CD1c-positive myeloid dendritic cell (primary cell): ENCODE measurements at regions not wholly inside any gene's neighbourhood (a gene's known extent, or its start where the extent isn't known, plus 50 kb on each side); places are given as distances from the start of the nearest gene placed in this dataset.
A peak's percentile ranks its signal among the peaks of the same experiment; 100 is the strongest.

ENCODE experiments used
- DNase-seq: peaks from one replicate; pipeline ENCODE4 v3.0.0-alpha.2; 2016; ENCODE audit errors: extremely low spot score

- DNase-seq, result no peak
These were observed 134.7 kb upstream of the AKR1E2 start for GRCh38 chr10:4691301-4691700.

GRCh38 chr10:4688601-4689000, 137.4 kb upstream of the AKR1E2 start:
- peak; percentile 45 for DNase-seq

- DNase-seq, result no peak
These were observed 137.8 kb upstream of the AKR1E2 start for GRCh38 chr10:4688168-4688567.

GRCh38 chr10:4687397-4687796, 138.6 kb upstream of the AKR1E2 start:
- DNase-seq, result no peak

- DNase-seq, result no peak
These were observed 139.4 kb upstream of the AKR1E2 start for GRCh38 chr10:4686644-4686996.

GRCh38 chr10:4685904-4686643, 139.9 kb upstream of the AKR1E2 start:
- DNase-seq, result no peak

GRCh38 chr10:4685491-4685890, 140.5 kb upstream of the AKR1E2 start:
- DNase-seq, result peak; percentile 6

GRCh38 chr10:4684434-4684833, 141.6 kb upstream of the AKR1E2 start:
- no peak for DNase-seq

GRCh38 chr10:4683838-4684237, 142.2 kb upstream of the AKR1E2 start:
- no peak for DNase-seq

GRCh38 chr10:4683137-4683536, 142.9 kb upstream of the AKR1E2 start:
- DNase-seq, result no peak

- DNase-seq, result no peak
These were observed 146.9 kb upstream of the AKR1E2 start for GRCh38 chr10:4678951-4679671.

GRCh38 chr10:4678023-4678950, 147.7 kb upstream of the AKR1E2 start:
- no peak for DNase-seq

GRCh38 chr10:4677296-4678021, 148.5 kb upstream of the AKR1E2 start:
- DNase-seq, result no peak

GRCh38 chr10:4676566-4676965, 149.4 kb upstream of the AKR1E2 start:
- DNase-seq, result no peak

GRCh38 chr10:4675808-4676207, 150.2 kb upstream of the AKR1E2 start:
- no peak for DNase-seq

GRCh38 chr10:4673279-4674040, 152.5 kb upstream of the AKR1E2 start:
- DNase-seq, result no peak

GRCh38 chr10:4672201-4672600, 153.8 kb upstream of the AKR1E2 start:
- no peak for DNase-seq

- DNase-seq, result no peak
These were observed 154.4 kb upstream of the AKR1E2 start for GRCh38 chr10:4671451-4672145.

- DNase-seq, result no peak
These were observed 155.3 kb upstream of the AKR1E2 start for GRCh38 chr10:4670737-4671136.

- no peak for DNase-seq
These were observed 156.4 kb upstream of the AKR1E2 start for GRCh38 chr10:4669585-4669984.
